ENCODE measurements at regions not wholly inside any gene's neighbourhood (a gene's known extent, or its start where the extent isn't known, plus 50 kb on each side); places are given as distances from the start of the nearest gene placed in this dataset.

- Histone ChIP-seq H3K27ac (no peak overlapping the region), H3K4me3 (ENCODE audit: low read depth, low read length) (no peak overlapping the region), H3K9me3 (ENCODE audit: severe bottlenecking) (no peaks in the 10 kb centered on the region), H3K36me3 (no peaks in the 10 kb centered on the region), H3K27me3 (ENCODE audit: insufficient read depth, low read depth, severe bottlenecking) (no peaks in the 10 kb centered on the region)
- peak; percentile 17 for DNase-seq
- peak; percentile 66 for TF ChIP-seq CTCF (IDR thresholded peaks at IDR 0.05; ENCODE audit: low read depth, low read length)
Measured at GRCh38 chr17:54754560-54754959, 146.1 kb upstream of the TOM1L1 start.

GRCh38 chr17:54760836-54761235, 139.8 kb upstream of the TOM1L1 start:
- no peak overlapping the region for H3K4me3 ChIP-seq (ENCODE audit: low read depth, low read length)
- no peak overlapping the region for H3K27ac ChIP-seq
- DNase-seq: no peak
- H3K36me3 ChIP-seq: no peaks in the 10 kb centered on the region
- no peaks in the 10 kb centered on the region for H3K27me3 ChIP-seq (ENCODE audit: insufficient read depth, low read depth, severe bottlenecking)
- H3K9me3 ChIP-seq (ENCODE audit: severe bottlenecking): no peaks in the 10 kb centered on the region
- no peak for TF ChIP-seq CTCF (IDR thresholded peaks at IDR 0.05; ENCODE audit: low read depth, low read length)

GRCh38 chr17:54770836-54771235, 129.8 kb upstream of the TOM1L1 start:
- H3K27me3 ChIP-seq (ENCODE audit: insufficient read depth, low read depth, severe bottlenecking): no peaks in the 10 kb centered on the region
- no peak overlapping the region for H3K4me3 ChIP-seq (ENCODE audit: low read depth, low read length)
- TF ChIP-seq CTCF (IDR thresholded peaks at IDR 0.05; ENCODE audit: low read depth, low read length): no peak
- H3K9me3 ChIP-seq (ENCODE audit: severe bottlenecking): no peaks in the 10 kb centered on the region
- no peak overlapping the region for H3K27ac ChIP-seq
- H3K36me3 ChIP-seq: no peaks in the 10 kb centered on the region
- DNase-seq: no peak

GRCh38 chr17:54771409-54771915, 129.2 kb upstream of the TOM1L1 start:
- no peak for DNase-seq
- no peaks in the 10 kb centered on the region for H3K9me3 ChIP-seq (ENCODE audit: severe bottlenecking)
- H3K4me3 ChIP-seq (ENCODE audit: low read depth, low read length): no peak overlapping the region
- H3K36me3 ChIP-seq: no peaks in the 10 kb centered on the region
- no peak overlapping the region for H3K27ac ChIP-seq
- no peaks in the 10 kb centered on the region for H3K27me3 ChIP-seq (ENCODE audit: insufficient read depth, low read depth, severe bottlenecking)
- TF ChIP-seq CTCF (IDR thresholded peaks at IDR 0.05; ENCODE audit: low read depth, low read length): no peak

- Histone ChIP-seq H3K36me3 (no peaks in the 10 kb centered on the region), H3K4me3 (ENCODE audit: low read depth, low read length) (no peak overlapping the region), H3K27me3 (ENCODE audit: insufficient read depth, low read depth, severe bottlenecking) (no peaks in the 10 kb centered on the region), H3K9me3 (ENCODE audit: severe bottlenecking) (no peaks in the 10 kb centered on the region), H3K27ac (no peak overlapping the region)
- DNase-seq: no peak
- no peak for TF ChIP-seq CTCF (IDR thresholded peaks at IDR 0.05; ENCODE audit: low read depth, low read length)
Measured at GRCh38 chr17:54780238-54780637, 120.4 kb upstream of the TOM1L1 start.

GRCh38 chr17:54781389-54781788, 119.3 kb upstream of the TOM1L1 start:
- no peak for TF ChIP-seq CTCF (IDR thresholded peaks at IDR 0.05; ENCODE audit: low read depth, low read length)
- no peak overlapping the region for H3K27ac ChIP-seq
- H3K36me3 ChIP-seq: no peaks in the 10 kb centered on the region
- H3K27me3 ChIP-seq (ENCODE audit: insufficient read depth, low read depth, severe bottlenecking): no peaks in the 10 kb centered on the region
- no peak overlapping the region for H3K4me3 ChIP-seq (ENCODE audit: low read depth, low read length)
- no peak for DNase-seq
- no peaks in the 10 kb centered on the region for H3K9me3 ChIP-seq (ENCODE audit: severe bottlenecking)
